ENCODE measurements at regions not wholly inside any gene's neighbourhood (a gene's known extent, or its start where the extent isn't known, plus 50 kb on each side); places are given as distances from the start of the nearest gene placed in this dataset.
"Not testable (repeated sequence)": the region's sequence is repeated elsewhere in the genome, so short reads cannot be mapped to it uniquely, and the experiment has no call there.

DNA sequence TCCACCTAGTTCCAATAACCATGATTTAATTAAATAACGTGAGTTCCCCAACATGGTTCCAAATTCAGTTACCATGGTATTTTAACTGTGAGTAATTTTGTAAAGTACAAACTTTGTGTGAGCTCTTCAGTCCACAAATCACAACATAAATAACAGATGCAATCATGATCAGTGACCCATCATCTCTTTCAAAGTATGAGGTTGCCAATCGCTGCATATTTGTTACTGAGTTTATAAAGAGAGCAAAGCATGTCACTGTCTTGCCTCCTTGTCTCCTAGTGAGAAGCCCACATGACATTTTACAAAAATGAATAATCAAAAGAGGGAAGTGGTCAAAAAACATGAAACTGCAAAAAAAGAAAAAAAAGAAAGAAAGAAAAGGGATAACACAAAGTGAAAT is 69.1 kb upstream of the PDSS1 start:
- Histone ChIP-seq H3K27me3 (replicated peaks; ENCODE audit: control insufficient read depth, insufficient read depth, low read length) (no peaks in the 10 kb centered on the region), H3K36me3 (ENCODE audit: control insufficient read depth, insufficient read depth, low read length) (no peaks in the 10 kb centered on the region), H3K4me3 (ENCODE audit: low read depth, low read length) (no peak overlapping the region), H3K4me1 (no peaks in the 10 kb centered on the region), H3K9me3 (no peaks in the 10 kb centered on the region)
- BruUV-seq (replicated peaks) = no TSS peak
- TF ChIP-seq, protein P1, sequence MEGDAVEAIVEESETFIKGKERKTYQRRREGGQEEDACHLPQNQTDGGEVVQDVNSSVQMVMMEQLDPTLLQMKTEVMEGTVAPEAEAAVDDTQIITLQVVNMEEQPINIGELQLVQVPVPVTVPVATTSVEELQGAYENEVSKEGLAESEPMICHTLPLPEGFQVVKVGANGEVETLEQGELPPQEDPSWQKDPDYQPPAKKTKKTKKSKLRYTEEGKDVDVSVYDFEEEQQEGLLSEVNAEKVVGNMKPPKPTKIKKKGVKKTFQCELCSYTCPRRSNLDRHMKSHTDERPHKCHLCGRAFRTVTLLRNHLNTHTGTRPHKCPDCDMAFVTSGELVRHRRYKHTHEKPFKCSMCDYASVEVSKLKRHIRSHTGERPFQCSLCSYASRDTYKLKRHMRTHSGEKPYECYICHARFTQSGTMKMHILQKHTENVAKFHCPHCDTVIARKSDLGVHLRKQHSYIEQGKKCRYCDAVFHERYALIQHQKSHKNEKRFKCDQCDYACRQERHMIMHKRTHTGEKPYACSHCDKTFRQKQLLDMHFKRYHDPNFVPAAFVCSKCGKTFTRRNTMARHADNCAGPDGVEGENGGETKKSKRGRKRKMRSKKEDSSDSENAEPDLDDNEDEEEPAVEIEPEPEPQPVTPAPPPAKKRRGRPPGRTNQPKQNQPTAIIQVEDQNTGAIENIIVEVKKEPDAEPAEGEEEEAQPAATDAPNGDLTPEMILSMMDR (IDR thresholded peaks at IDR 0.05; ENCODE audit: insufficient read depth in 1 of 2, low read depth in 1 of 2, low read length in 1 of 2, severe bottlenecking in 1 of 2, unreplicated experiment in 1 of 2) = no peak
- no peak overlapping the region for H3K27ac Mint-ChIP-seq (ENCODE audit: unreplicated experiment)
- H3K4me3 Mint-ChIP-seq (ENCODE audit: unreplicated experiment) = no peak overlapping the region
- no peaks in the 10 kb centered on the region for H3K9me3 Mint-ChIP-seq (ENCODE audit: unreplicated experiment)
- H3K27me3 Mint-ChIP-seq (ENCODE audit: insufficient read depth, unreplicated experiment) = peaks cover 37% of the 10 kb centered on the region
- H3K36me3 Mint-ChIP-seq (ENCODE audit: insufficient read depth, unreplicated experiment) = no peaks in the 10 kb centered on the region
- intact Hi-C loops (cut with micrococcal nuclease; ENCODE audit: unreplicated experiment) = no loop called here
- ChIA-PET CTCF (no interaction called here), POLR2A (no interaction called here)
- no peak for DNase-seq
- H3K4me1 Mint-ChIP-seq (ENCODE audit: low read depth, unreplicated experiment) = no peaks in the 10 kb centered on the region

DNA sequence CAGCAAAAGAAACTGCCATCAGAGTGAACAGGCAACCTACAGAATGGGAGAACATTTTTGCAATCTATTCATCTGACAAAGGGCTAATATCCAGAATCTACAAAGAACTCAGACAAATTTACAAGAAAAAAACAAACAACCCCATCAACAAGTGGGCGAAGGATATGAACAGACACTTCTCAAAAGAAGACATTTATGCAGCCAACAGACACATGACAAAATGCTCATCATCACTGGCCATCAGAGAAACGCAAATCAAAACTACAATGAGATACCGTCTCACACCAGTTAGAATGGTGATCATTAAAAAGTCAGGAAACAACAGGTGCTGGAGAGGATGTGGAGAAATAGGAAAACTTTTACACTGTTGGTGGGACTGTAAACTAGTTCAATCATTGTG is 65.3 kb upstream of the PDSS1 start:
- H3K36me3 ChIP-seq (ENCODE audit: control insufficient read depth, insufficient read depth, low read length); BruUV-seq (replicated peaks); H3K36me3 Mint-ChIP-seq (ENCODE audit: insufficient read depth, unreplicated experiment); H3K27ac Mint-ChIP-seq (ENCODE audit: unreplicated experiment); H3K27me3 ChIP-seq (replicated peaks; ENCODE audit: control insufficient read depth, insufficient read depth, low read length); H3K4me3 ChIP-seq (ENCODE audit: low read depth, low read length); H3K4me3 Mint-ChIP-seq (ENCODE audit: unreplicated experiment); CTCF ChIA-PET; H3K9me3 ChIP-seq; H3K4me1 Mint-ChIP-seq (ENCODE audit: low read depth, unreplicated experiment); DNase-seq; H3K4me1 ChIP-seq; H3K9me3 Mint-ChIP-seq (ENCODE audit: unreplicated experiment); POLR2A ChIA-PET: not testable (repeated sequence)
- intact Hi-C loops (cut with micrococcal nuclease; ENCODE audit: unreplicated experiment) = loop anchor here (5.0 kb wide), 1 partner anchor 40 kb away; no protein-coding TSS in a partner anchor
- H3K27me3 Mint-ChIP-seq (ENCODE audit: insufficient read depth, unreplicated experiment) = peaks cover 19% of the 10 kb centered on the region

DNA sequence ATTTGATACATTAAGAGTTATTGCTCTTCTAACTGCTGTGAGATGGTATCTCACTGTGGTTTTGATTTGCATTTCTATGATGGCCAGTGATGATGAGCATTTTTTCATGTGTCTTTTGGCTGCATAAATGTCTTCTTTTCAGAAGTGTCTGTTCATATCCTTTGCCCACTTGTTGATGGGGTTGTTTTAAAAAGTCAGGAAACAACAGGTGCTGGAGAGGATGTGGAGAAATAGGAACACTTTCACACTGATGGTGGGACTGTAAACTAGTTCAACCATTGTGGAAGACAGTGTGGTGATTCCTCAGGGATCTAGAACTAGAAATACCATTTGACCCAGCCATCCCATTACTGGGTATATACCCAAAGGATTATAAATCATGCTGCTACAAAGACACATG is 63.4 kb upstream of the PDSS1 start:
- H3K4me1 Mint-ChIP-seq (ENCODE audit: low read depth, unreplicated experiment); H3K4me1 ChIP-seq; POLR2A ChIA-PET; H3K4me3 ChIP-seq (ENCODE audit: low read depth, low read length); H3K36me3 Mint-ChIP-seq (ENCODE audit: insufficient read depth, unreplicated experiment); BruUV-seq (replicated peaks); H3K27ac Mint-ChIP-seq (ENCODE audit: unreplicated experiment); CTCF ChIA-PET; DNase-seq; H3K27me3 ChIP-seq (replicated peaks; ENCODE audit: control insufficient read depth, insufficient read depth, low read length); H3K36me3 ChIP-seq (ENCODE audit: control insufficient read depth, insufficient read depth, low read length); H3K9me3 Mint-ChIP-seq (ENCODE audit: unreplicated experiment); H3K9me3 ChIP-seq; H3K4me3 Mint-ChIP-seq (ENCODE audit: unreplicated experiment): not testable (repeated sequence)
- intact Hi-C loops (cut with micrococcal nuclease; ENCODE audit: unreplicated experiment) = loop anchor here (5.0 kb wide), 1 partner anchor 42 kb away; no protein-coding TSS in a partner anchor
- peaks cover 11% of the 10 kb centered on the region for H3K27me3 Mint-ChIP-seq (ENCODE audit: insufficient read depth, unreplicated experiment)

DNA sequence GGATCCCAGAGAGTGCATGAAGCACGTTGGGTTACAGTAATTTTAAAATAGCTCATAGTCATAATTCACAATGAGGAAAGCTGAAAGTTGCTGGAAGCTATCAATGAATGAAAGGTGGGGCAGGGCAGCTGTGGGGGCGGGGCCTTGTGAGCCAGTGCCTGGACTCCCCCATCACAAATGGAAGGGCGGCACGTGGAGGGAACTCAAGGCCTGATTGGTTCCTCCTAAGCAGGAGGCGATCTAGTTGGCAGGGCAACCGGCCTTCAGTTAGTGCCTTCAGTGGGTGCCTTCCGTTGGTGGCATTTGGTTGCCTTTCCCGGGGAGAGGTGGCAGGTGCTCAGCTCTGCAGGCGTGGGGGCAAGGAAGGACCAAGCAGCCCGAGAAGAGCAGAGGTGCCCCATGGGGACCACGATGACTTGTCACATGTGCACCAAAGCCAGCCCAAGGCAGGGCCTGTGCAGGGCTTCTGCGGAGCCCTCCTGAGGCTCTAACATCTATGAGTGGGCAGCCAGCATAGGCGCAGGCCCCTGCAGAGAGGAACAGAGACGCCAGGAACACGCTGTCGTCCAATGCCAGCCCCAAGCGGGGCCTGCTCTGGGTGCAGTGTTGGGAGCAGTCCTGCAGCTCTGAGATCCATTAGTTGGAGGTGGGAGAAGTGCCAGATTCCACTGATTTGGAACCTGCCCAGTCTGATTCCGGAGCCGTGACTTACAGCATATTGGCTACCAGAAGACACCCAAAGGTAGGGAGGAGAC is 59.8 kb upstream of the PDSS1 start:
- Mint-ChIP-seq H3K4me3 (ENCODE audit: unreplicated experiment) (no peak overlapping the region), H3K27ac (ENCODE audit: unreplicated experiment) (no peak overlapping the region), H3K9me3 (ENCODE audit: unreplicated experiment) (no peaks in the 10 kb centered on the region), H3K27me3 (ENCODE audit: insufficient read depth, unreplicated experiment) (peaks cover 15% of the 10 kb centered on the region), H3K4me1 (ENCODE audit: low read depth, unreplicated experiment) (no peaks in the 10 kb centered on the region), H3K36me3 (ENCODE audit: insufficient read depth, unreplicated experiment) (no peaks in the 10 kb centered on the region)
- TF ChIP-seq, protein P1 (IDR thresholded peaks at IDR 0.05; ENCODE audit: insufficient read depth in 1 of 2, low read depth in 1 of 2, low read length in 1 of 2, severe bottlenecking in 1 of 2, unreplicated experiment in 1 of 2) = no peak
- BruUV-seq (replicated peaks) = no TSS peak
- H3K4me3 ChIP-seq (ENCODE audit: low read depth, low read length) = no peak overlapping the region
- intact Hi-C loops (cut with micrococcal nuclease; ENCODE audit: unreplicated experiment) = no loop called here
- no peaks in the 10 kb centered on the region for H3K9me3 ChIP-seq
- ChIA-PET CTCF (no interaction called here), POLR2A (no interaction called here)
- H3K36me3 ChIP-seq (ENCODE audit: control insufficient read depth, insufficient read depth, low read length) = no peaks in the 10 kb centered on the region
- DNase-seq = no peak
- H3K27me3 ChIP-seq (replicated peaks; ENCODE audit: control insufficient read depth, insufficient read depth, low read length) = no peaks in the 10 kb centered on the region
- no peaks in the 10 kb centered on the region for H3K4me1 ChIP-seq

Measured in Caco-2 (cell line).